Transverse colon (tissue), 4 donors: ENCODE measurements at regions not wholly inside any gene's neighbourhood (a gene's known extent, or its start where the extent isn't known, plus 50 kb on each side); places are given as distances from the start of the nearest gene placed in this dataset.

Experiments
- EP300 ChIP-seq: sonication (generic); formaldehyde crosslinking; IDR thresholded peaks from one replicate; pipeline ENCODE4 v1.6.1; 2017; ENCODE audit warnings: antibody characterized with exemption, low read depth
- POLR2A ChIP-seq: fragments of 450-650 bp; IDR thresholded peaks from one replicate; pipeline ENCODE4 v1.6.1; 2016; ENCODE audit warnings: antibody characterized with exemption, mild to moderate bottlenecking, moderate library complexity
- POLR2AphosphoS5 ChIP-seq, 3 donors: sonication (generic); formaldehyde crosslinking; IDR thresholded peaks; one replicate each; pipeline ENCODE4 v1.6.1; 2016; ENCODE audit warnings: antibody characterized with exemption in 3 of 3
- TF ChIP-seq, protein P1 (sequence below), 5 experiments: fragments of 200-600 bp in 3 of 5; fragments of 450-650 bp in 2 of 5; sonication (generic) in 3 of 5; IDR thresholded peaks; 1 replicate in 2 of 5; 2 replicates in 3 of 5; pipeline ENCODE4 v1.5.1; 2016 to 2017; ENCODE audit warnings: antibody characterized with exemption in 5 of 5, inconsistent platforms in 3 of 5, mild to moderate bottlenecking in 2 of 5, moderate library complexity in 1 of 5

DNA sequence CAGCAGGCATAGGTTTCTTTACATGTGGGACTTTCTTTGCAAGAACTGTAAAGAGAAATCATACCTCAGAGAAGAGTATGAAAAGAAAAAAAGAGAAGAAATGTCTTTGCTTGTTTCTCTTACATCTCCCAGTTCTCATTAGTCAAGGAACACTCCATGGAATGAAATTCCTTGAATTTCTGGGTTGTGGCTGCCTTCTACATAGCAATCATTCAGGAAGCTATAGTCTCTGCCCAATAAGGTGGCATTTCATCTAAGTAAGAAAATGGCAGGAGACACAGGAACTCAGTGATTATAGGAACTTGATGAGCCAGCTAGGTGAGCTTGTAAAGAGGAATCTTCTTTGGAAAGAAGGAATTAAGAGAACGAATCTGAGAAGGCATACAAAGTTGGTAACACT, 197.0 kb upstream of the FKBP1C start:
- TF ChIP-seq, protein P1, sequence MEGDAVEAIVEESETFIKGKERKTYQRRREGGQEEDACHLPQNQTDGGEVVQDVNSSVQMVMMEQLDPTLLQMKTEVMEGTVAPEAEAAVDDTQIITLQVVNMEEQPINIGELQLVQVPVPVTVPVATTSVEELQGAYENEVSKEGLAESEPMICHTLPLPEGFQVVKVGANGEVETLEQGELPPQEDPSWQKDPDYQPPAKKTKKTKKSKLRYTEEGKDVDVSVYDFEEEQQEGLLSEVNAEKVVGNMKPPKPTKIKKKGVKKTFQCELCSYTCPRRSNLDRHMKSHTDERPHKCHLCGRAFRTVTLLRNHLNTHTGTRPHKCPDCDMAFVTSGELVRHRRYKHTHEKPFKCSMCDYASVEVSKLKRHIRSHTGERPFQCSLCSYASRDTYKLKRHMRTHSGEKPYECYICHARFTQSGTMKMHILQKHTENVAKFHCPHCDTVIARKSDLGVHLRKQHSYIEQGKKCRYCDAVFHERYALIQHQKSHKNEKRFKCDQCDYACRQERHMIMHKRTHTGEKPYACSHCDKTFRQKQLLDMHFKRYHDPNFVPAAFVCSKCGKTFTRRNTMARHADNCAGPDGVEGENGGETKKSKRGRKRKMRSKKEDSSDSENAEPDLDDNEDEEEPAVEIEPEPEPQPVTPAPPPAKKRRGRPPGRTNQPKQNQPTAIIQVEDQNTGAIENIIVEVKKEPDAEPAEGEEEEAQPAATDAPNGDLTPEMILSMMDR (IDR thresholded peaks at IDR 0.05), result no peak
- no peak for TF ChIP-seq POLR2A
- TF ChIP-seq POLR2AphosphoS5 (IDR thresholded peaks at IDR 0.05), result no peak
- no peak for TF ChIP-seq EP300
